ENCODE measurements at regions not wholly inside any gene's neighbourhood (a gene's known extent, or its start where the extent isn't known, plus 50 kb on each side); places are given as distances from the start of the nearest gene placed in this dataset.

DNA sequence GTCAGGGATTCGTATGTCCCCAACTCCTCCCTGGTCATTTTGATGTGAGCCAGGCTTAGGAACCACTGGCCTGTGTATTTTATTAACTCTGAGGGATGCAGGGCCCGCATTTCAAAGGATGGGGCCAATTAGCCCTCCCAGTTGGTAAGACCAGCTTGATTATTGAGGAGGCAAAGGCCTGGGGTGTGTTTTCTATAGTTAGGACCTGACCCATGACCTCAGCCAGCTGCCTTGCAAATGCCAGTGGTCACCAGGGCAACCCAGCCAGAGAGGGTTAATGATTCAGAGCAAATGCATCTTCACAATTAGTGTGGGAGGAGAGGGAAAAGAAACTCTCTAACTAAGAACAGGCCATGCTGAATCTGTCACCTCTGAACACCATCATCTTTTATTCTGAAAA is 835.4 kb downstream of the MAFB start:
- no peak for TF ChIP-seq POLR2A (IDR thresholded peaks at IDR 0.05)
- TF ChIP-seq, protein P1, sequence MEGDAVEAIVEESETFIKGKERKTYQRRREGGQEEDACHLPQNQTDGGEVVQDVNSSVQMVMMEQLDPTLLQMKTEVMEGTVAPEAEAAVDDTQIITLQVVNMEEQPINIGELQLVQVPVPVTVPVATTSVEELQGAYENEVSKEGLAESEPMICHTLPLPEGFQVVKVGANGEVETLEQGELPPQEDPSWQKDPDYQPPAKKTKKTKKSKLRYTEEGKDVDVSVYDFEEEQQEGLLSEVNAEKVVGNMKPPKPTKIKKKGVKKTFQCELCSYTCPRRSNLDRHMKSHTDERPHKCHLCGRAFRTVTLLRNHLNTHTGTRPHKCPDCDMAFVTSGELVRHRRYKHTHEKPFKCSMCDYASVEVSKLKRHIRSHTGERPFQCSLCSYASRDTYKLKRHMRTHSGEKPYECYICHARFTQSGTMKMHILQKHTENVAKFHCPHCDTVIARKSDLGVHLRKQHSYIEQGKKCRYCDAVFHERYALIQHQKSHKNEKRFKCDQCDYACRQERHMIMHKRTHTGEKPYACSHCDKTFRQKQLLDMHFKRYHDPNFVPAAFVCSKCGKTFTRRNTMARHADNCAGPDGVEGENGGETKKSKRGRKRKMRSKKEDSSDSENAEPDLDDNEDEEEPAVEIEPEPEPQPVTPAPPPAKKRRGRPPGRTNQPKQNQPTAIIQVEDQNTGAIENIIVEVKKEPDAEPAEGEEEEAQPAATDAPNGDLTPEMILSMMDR (IDR thresholded peaks at IDR 0.05): no peak
- TF ChIP-seq EP300 (IDR thresholded peaks at IDR 0.05): no peak

Data from tibial nerve (tissue), 4 donors.